ENCODE measurements at regions not wholly inside any gene's neighbourhood (a gene's known extent, or its start where the extent isn't known, plus 50 kb on each side); places are given as distances from the start of the nearest gene placed in this dataset.
"Not testable (repeated sequence)": the region's sequence is repeated elsewhere in the genome, so short reads cannot be mapped to it uniquely, and the experiment has no call there.

- no peaks in the 10 kb centered on the region for H3K4me1 ChIP-seq (ENCODE audit: control insufficient read depth in 5 of 5, insufficient read depth in 5 of 5, low read length in 5 of 5)
- no peak overlapping the region for H3K4me3 ChIP-seq (ENCODE audit: low read depth in 1 of 5, low read length in 5 of 5)
- H3K27ac ChIP-seq (ENCODE audit: low read depth, low read length), result no peak overlapping the region
- H3K27me3 ChIP-seq (ENCODE audit: control insufficient read depth in 5 of 5, insufficient read depth in 4 of 5, low read length in 5 of 5), result no peaks in the 10 kb centered on the region
- H3K9me3 ChIP-seq (ENCODE audit: control insufficient read depth in 5 of 5, low read length in 5 of 5), result peaks cover 0 to 3% (median 0%) of the 10 kb centered on the region in 5 donors
- H3K9ac ChIP-seq (ENCODE audit: low read length in 5 of 5), result no peak overlapping the region
- H3K36me3 ChIP-seq (ENCODE audit: control insufficient read depth in 5 of 5, insufficient read depth in 5 of 5, low read length in 5 of 5), result no peaks in the 10 kb centered on the region
These were observed 187.9 kb upstream of the LMCD1 start for GRCh38 chr3:8313560-8314267.

- not testable (repeated sequence) for H3K9me3 ChIP-seq (ENCODE audit: control insufficient read depth in 5 of 5, low read length in 5 of 5); H3K27me3 ChIP-seq (ENCODE audit: control insufficient read depth in 5 of 5, insufficient read depth in 4 of 5, low read length in 5 of 5); H3K27ac ChIP-seq (ENCODE audit: low read depth, low read length); H3K9ac ChIP-seq (ENCODE audit: low read length in 5 of 5); H3K4me3 ChIP-seq (ENCODE audit: low read depth in 1 of 5, low read length in 5 of 5); H3K36me3 ChIP-seq (ENCODE audit: control insufficient read depth in 5 of 5, insufficient read depth in 5 of 5, low read length in 5 of 5); H3K4me1 ChIP-seq (ENCODE audit: control insufficient read depth in 5 of 5, insufficient read depth in 5 of 5, low read length in 5 of 5)
These were observed 186.1 kb upstream of the LMCD1 start for GRCh38 chr3:8315526-8315925.

GRCh38 chr3:8317661-8318649, 183.7 kb upstream of the LMCD1 start:
- no peak overlapping the region for H3K27ac ChIP-seq (ENCODE audit: low read depth, low read length)
- H3K9me3 ChIP-seq (ENCODE audit: control insufficient read depth in 5 of 5, low read length in 5 of 5), result no peaks in the 10 kb centered on the region
- no peaks in the 10 kb centered on the region for H3K27me3 ChIP-seq (ENCODE audit: control insufficient read depth in 5 of 5, insufficient read depth in 4 of 5, low read length in 5 of 5)
- no peak overlapping the region for H3K4me3 ChIP-seq (ENCODE audit: low read depth in 1 of 5, low read length in 5 of 5)
- peaks cover 0 to 12% (median 0%) of the 10 kb centered on the region in 5 donors for H3K4me1 ChIP-seq (ENCODE audit: control insufficient read depth in 5 of 5, insufficient read depth in 5 of 5, low read length in 5 of 5)
- H3K9ac ChIP-seq (ENCODE audit: low read length in 5 of 5), result no peak overlapping the region
- H3K36me3 ChIP-seq (ENCODE audit: control insufficient read depth in 5 of 5, insufficient read depth in 5 of 5, low read length in 5 of 5), result no peaks in the 10 kb centered on the region

- Histone ChIP-seq H3K36me3 (ENCODE audit: control insufficient read depth in 5 of 5, insufficient read depth in 5 of 5, low read length in 5 of 5) (no peaks in the 10 kb centered on the region), H3K4me3 (ENCODE audit: low read depth in 1 of 5, low read length in 5 of 5) (no peak overlapping the region), H3K27ac (ENCODE audit: low read depth, low read length) (no peak overlapping the region), H3K9me3 (ENCODE audit: control insufficient read depth in 5 of 5, low read length in 5 of 5) (no peaks in the 10 kb centered on the region), H3K4me1 (ENCODE audit: control insufficient read depth in 5 of 5, insufficient read depth in 5 of 5, low read length in 5 of 5) (peaks cover 0 to 12% (median 0%) of the 10 kb centered on the region in 5 donors), H3K27me3 (ENCODE audit: control insufficient read depth in 5 of 5, insufficient read depth in 4 of 5, low read length in 5 of 5) (no peaks in the 10 kb centered on the region), H3K9ac (ENCODE audit: low read length in 5 of 5) (no peak overlapping the region)
These were observed 181.5 kb upstream of the LMCD1 start for GRCh38 chr3:8319935-8320634.

DNA sequence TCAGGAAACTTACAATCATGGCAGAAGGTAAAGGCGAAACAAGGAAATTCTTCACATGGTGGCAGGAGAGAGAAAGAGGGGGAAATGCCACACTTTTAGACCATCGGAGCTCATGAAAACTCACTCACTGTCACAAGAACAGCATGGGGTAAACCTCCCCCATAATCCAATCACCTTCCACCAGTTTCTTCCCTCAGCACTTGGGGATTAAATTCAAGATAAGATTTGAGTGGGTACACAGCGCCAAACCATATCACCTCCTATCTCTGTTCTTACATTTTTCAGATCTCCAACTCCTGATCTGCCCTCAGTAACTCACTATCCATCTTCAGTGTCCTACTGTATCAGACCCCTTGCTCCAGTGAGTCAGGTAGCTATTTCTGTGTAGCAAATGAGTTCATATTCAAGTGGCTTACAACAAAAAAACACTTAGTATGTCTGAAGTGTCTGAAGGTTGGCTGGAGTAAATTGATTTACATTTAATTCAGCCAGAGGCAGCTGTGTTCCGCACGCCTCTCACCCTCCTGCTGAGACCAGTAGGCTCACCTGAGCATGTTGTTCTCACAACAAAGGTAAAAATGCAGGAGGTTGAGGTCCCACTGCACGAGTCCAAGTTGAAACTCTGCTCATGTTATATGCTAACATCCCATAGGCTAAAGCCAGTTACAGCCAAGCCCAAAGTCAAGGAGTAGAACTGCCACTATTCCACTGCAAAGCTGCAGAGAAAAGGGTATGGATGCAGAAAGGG, 180.7 kb upstream of the LMCD1 start:
- peaks cover 0 to 12% (median 0%) of the 10 kb centered on the region in 5 donors for H3K4me1 ChIP-seq (ENCODE audit: control insufficient read depth in 5 of 5, insufficient read depth in 5 of 5, low read length in 5 of 5)
- no peak overlapping the region for H3K27ac ChIP-seq (ENCODE audit: low read depth, low read length)
- no peaks in the 10 kb centered on the region for H3K36me3 ChIP-seq (ENCODE audit: control insufficient read depth in 5 of 5, insufficient read depth in 5 of 5, low read length in 5 of 5)
- no peak overlapping the region for H3K4me3 ChIP-seq (ENCODE audit: low read depth in 1 of 5, low read length in 5 of 5)
- H3K27me3 ChIP-seq (ENCODE audit: control insufficient read depth in 5 of 5, insufficient read depth in 4 of 5, low read length in 5 of 5), result no peaks in the 10 kb centered on the region
- no peak overlapping the region for H3K9ac ChIP-seq (ENCODE audit: low read length in 5 of 5)
- no peaks in the 10 kb centered on the region for H3K9me3 ChIP-seq (ENCODE audit: control insufficient read depth in 5 of 5, low read length in 5 of 5)

DNA sequence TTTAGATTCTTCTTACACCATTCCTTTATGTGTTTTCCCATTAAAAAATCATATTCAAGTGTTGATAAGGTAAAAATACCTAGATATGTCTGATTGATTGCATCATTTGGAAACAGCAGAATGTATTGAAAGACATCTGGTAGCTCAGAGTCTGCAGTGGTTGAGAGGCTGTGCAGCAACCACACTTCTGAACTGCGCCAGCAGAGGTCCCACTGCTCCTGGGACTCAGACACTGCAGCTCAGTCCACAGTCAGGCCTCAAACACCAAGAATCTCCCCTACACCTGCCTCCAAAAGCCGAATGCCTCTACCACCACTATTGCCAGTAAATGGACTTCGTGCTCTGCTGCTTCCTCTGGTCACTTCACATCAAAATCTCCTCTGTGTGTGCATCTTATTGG, 176.9 kb upstream of the LMCD1 start:
- H3K9ac ChIP-seq (ENCODE audit: low read length in 5 of 5), result no peak overlapping the region
- H3K4me3 ChIP-seq (ENCODE audit: low read depth in 1 of 5, low read length in 5 of 5), result no peak overlapping the region
- no peaks in the 10 kb centered on the region for H3K27me3 ChIP-seq (ENCODE audit: control insufficient read depth in 5 of 5, insufficient read depth in 4 of 5, low read length in 5 of 5)
- no peak overlapping the region for H3K27ac ChIP-seq (ENCODE audit: low read depth, low read length)
- H3K9me3 ChIP-seq (ENCODE audit: control insufficient read depth in 5 of 5, low read length in 5 of 5), result no peaks in the 10 kb centered on the region
- H3K4me1 ChIP-seq (ENCODE audit: control insufficient read depth in 5 of 5, insufficient read depth in 5 of 5, low read length in 5 of 5), result peaks cover 0 to 12% (median 0%) of the 10 kb centered on the region in 5 donors
- no peaks in the 10 kb centered on the region for H3K36me3 ChIP-seq (ENCODE audit: control insufficient read depth in 5 of 5, insufficient read depth in 5 of 5, low read length in 5 of 5)

DNA sequence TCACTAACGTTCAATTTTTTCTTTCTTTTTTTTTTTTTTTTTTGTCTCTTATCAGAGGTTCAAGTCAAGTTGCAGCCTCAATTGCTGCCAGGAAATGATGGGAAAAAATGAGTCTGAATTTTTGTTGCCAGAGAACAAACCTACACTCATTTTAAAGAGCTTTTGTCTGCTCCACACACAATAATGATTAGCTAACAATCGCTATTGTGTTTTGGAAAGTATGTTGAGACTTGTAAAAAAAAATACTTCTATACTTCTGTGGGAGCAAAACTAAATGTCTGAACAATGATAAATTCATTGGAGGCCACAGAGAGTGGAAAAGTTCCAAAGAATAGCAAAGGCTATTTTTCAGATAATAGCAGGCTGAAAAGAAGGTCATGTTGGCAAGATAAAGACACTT, 176.3 kb upstream of the LMCD1 start:
- Histone ChIP-seq H3K4me1 (ENCODE audit: control insufficient read depth in 5 of 5, insufficient read depth in 5 of 5, low read length in 5 of 5) (peaks cover 0 to 12% (median 0%) of the 10 kb centered on the region in 5 donors), H3K36me3 (ENCODE audit: control insufficient read depth in 5 of 5, insufficient read depth in 5 of 5, low read length in 5 of 5) (no peaks in the 10 kb centered on the region), H3K9ac (ENCODE audit: low read length in 5 of 5) (no peak overlapping the region), H3K9me3 (ENCODE audit: control insufficient read depth in 5 of 5, low read length in 5 of 5) (no peaks in the 10 kb centered on the region), H3K27ac (ENCODE audit: low read depth, low read length) (no peak overlapping the region), H3K4me3 (ENCODE audit: low read depth in 1 of 5, low read length in 5 of 5) (no peak overlapping the region), H3K27me3 (ENCODE audit: control insufficient read depth in 5 of 5, insufficient read depth in 4 of 5, low read length in 5 of 5) (no peaks in the 10 kb centered on the region)

DNA sequence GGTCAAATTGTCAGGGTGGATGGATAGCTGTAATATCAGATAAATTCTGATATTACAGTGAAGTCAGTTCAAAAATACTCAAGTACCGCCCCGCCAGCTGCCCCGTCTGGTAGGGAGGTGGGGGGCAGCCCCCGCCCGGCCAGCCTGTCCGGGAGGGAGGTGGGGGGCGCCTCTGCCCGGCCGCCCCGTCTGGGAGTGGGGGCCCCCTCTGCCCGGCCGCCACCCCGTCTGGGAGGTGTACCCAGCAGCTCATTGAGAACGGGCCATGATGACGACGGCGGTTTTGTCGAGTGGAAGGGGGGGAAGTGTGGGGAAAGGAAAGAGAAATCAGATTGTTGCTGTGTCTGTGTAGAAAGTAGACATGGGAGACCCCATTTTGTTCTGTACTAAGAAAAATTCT, 175.8 kb upstream of the LMCD1 start:
- peaks cover 0 to 12% (median 0%) of the 10 kb centered on the region in 5 donors for H3K4me1 ChIP-seq (ENCODE audit: control insufficient read depth in 5 of 5, insufficient read depth in 5 of 5, low read length in 5 of 5)
- H3K9ac ChIP-seq (ENCODE audit: low read length in 5 of 5); H3K9me3 ChIP-seq (ENCODE audit: control insufficient read depth in 5 of 5, low read length in 5 of 5); H3K27me3 ChIP-seq (ENCODE audit: control insufficient read depth in 5 of 5, insufficient read depth in 4 of 5, low read length in 5 of 5); H3K36me3 ChIP-seq (ENCODE audit: control insufficient read depth in 5 of 5, insufficient read depth in 5 of 5, low read length in 5 of 5); H3K27ac ChIP-seq (ENCODE audit: low read depth, low read length); H3K4me3 ChIP-seq (ENCODE audit: low read depth in 1 of 5, low read length in 5 of 5): not testable (repeated sequence)

- H3K9me3 ChIP-seq (ENCODE audit: control insufficient read depth in 5 of 5, low read length in 5 of 5), result no peaks in the 10 kb centered on the region
- H3K9ac ChIP-seq (ENCODE audit: low read length in 5 of 5), result no peak overlapping the region
- H3K36me3 ChIP-seq (ENCODE audit: control insufficient read depth in 5 of 5, insufficient read depth in 5 of 5, low read length in 5 of 5), result no peaks in the 10 kb centered on the region
- no peak overlapping the region for H3K4me3 ChIP-seq (ENCODE audit: low read depth in 1 of 5, low read length in 5 of 5)
- H3K4me1 ChIP-seq (ENCODE audit: control insufficient read depth in 5 of 5, insufficient read depth in 5 of 5, low read length in 5 of 5), result no peaks in the 10 kb centered on the region
- H3K27ac ChIP-seq (ENCODE audit: low read depth, low read length), result no peak overlapping the region
- no peaks in the 10 kb centered on the region for H3K27me3 ChIP-seq (ENCODE audit: control insufficient read depth in 5 of 5, insufficient read depth in 4 of 5, low read length in 5 of 5)
These were observed 173.9 kb upstream of the LMCD1 start for GRCh38 chr3:8327739-8328138.

Data from subcutaneous abdominal adipose tissue (tissue), 5 donors.